ENCODE measurements at regions not wholly inside any gene's neighbourhood (a gene's known extent, or its start where the extent isn't known, plus 50 kb on each side); places are given as distances from the start of the nearest gene placed in this dataset.

GRCh38 chr12:58648176-58648575, 272.1 kb downstream of the LRIG3 start:
- H3K4me2 ChIP-seq (ENCODE audit: low read depth, low read length), result no peak overlapping the region; the same call in 1 of the 2 replicates
- no peak overlapping the region for H3K56ac ChIP-seq (ENCODE audit: extremely low read depth, insufficient read depth, low read length)
- H3K79me1 ChIP-seq (ENCODE audit: low read depth in 1 of 2, low read length in 2 of 2), result no peaks in the 10 kb centered on the region
- H3K4me3 ChIP-seq (ENCODE audit: insufficient read depth, low read depth, low read length), result no peak overlapping the region
- dilution Hi-C loops (cut with HindIII; ENCODE audit: low sequenced_read_pairs, unreplicated experiment), result no loop called here
- no CpG with 5 or more reads among the region's 4 CpGs for WGBS, 2 experiments (ENCODE audit: extremely low coverage in 2 of 2, insufficient read length in 1 of 2)
- TF ChIP-seq CEBPB (IDR thresholded peaks at IDR 0.05; ENCODE audit: low read depth, low read length), result no peak
- TF ChIP-seq, protein P1, sequence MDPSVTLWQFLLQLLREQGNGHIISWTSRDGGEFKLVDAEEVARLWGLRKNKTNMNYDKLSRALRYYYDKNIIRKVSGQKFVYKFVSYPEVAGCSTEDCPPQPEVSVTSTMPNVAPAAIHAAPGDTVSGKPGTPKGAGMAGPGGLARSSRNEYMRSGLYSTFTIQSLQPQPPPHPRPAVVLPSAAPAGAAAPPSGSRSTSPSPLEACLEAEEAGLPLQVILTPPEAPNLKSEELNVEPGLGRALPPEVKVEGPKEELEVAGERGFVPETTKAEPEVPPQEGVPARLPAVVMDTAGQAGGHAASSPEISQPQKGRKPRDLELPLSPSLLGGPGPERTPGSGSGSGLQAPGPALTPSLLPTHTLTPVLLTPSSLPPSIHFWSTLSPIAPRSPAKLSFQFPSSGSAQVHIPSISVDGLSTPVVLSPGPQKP (IDR thresholded peaks at IDR 0.05; ENCODE audit: borderline replicate concordance, low read depth, low read length), result no peak
- TF ChIP-seq RAD21 (IDR thresholded peaks at IDR 0.05; ENCODE audit: low read length), result no peak
- TF ChIP-seq MXI1 (IDR thresholded peaks at IDR 0.05; ENCODE audit: borderline replicate concordance, low read depth, low read length), result no peak
- no peak for TF ChIP-seq USF2 (IDR thresholded peaks at IDR 0.05; ENCODE audit: low read depth, low read length)
- TF ChIP-seq SMC3 (IDR thresholded peaks at IDR 0.05; ENCODE audit: low read depth, low read length), result no peak
- TF ChIP-seq BHLHE40 (IDR thresholded peaks at IDR 0.05; ENCODE audit: low read depth, low read length), result no peak
- no peak for TF ChIP-seq NFE2L2 (IDR thresholded peaks at IDR 0.05; ENCODE audit: low read depth, low read length)
- no peak for TF ChIP-seq FOS (IDR thresholded peaks at IDR 0.05; ENCODE audit: low read depth, low read length)
- no peak for TF ChIP-seq MAZ (IDR thresholded peaks at IDR 0.05; ENCODE audit: borderline replicate concordance, low read depth, low read length)
- ChIA-PET CTCF (interaction anchor here (1.1 kb wide), 1 partner anchor 9 kb away, joined by 5 read pairs; no protein-coding TSS in a partner anchor), POLR2A (ENCODE audit: unreplicated experiment) (no interaction called here)
- H2BK5ac ChIP-seq (ENCODE audit: low read depth, low read length, poor library complexity, severe bottlenecking), result peak overlapping the region; percentile 3
- no peak overlapping the region for H2AK9ac ChIP-seq (replicated peaks; ENCODE audit: low read depth, low read length, poor library complexity)
- no peak overlapping the region for H2BK15ac ChIP-seq (ENCODE audit: low read depth, low read length)
- H3K23ac ChIP-seq (ENCODE audit: low read depth, low read length), result no peak overlapping the region
- in situ Hi-C loops (cut with MboI; ENCODE audit: low sequenced_read_pairs), result no loop called here
- peak overlapping the region; percentile 75 for H2AFZ ChIP-seq (replicated peaks; ENCODE audit: low read length, poor library complexity)
- peak overlapping the region; percentile 13; the same call in 1 of the 2 replicates for H4K5ac ChIP-seq (ENCODE audit: low read depth, low read length)
- ATAC-seq (ENCODE audit: low read depth), result peak; percentile 21; the same call in 1 of the 2 replicates
- 0 out of 2 replicates have a peak overlapping the region, but pooled peaks have one; percentile 31 for H3K14ac ChIP-seq (replicated peaks; ENCODE audit: low read depth, low read length)
- H4K8ac ChIP-seq (ENCODE audit: low read depth in 2 of 2, low read length in 2 of 2), result peak overlapping the region; percentile 15 to 68; a peak in 1 of 4 replicates
- H2BK120ac ChIP-seq (ENCODE audit: low read depth, low read length), result 0 out of 2 replicates have a peak overlapping the region, but pooled peaks have one; percentile 12
- no peaks in the 10 kb centered on the region for H3K36me3 ChIP-seq (ENCODE audit: control insufficient read depth, insufficient read depth, low read length)
- intact Hi-C loops (cut with micrococcal nuclease), result no loop called here
- H3K9me3 ChIP-seq (ENCODE audit: control insufficient read depth, insufficient read depth, low read length), result no peaks in the 10 kb centered on the region
- no TSS peak for BruUV-seq (replicated peaks)
- DNase-seq, result no peak
- H2AK5ac ChIP-seq (ENCODE audit: low read depth, low read length), result peak overlapping the region; percentile 64; the same call in 1 of the 2 replicates
- no peaks in the 10 kb centered on the region for H3K9me1 ChIP-seq (ENCODE audit: insufficient read depth, low read length)
- no peak overlapping the region for H4K91ac ChIP-seq (ENCODE audit: insufficient read depth, low read depth, low read length)
- H3K4me1 ChIP-seq (ENCODE audit: control insufficient read depth, insufficient read depth, low read length), result peaks cover 3% of the 10 kb centered on the region
- no peaks in the 10 kb centered on the region for H3K27me3 ChIP-seq (ENCODE audit: control insufficient read depth, insufficient read depth, low read length)
- H3K4ac ChIP-seq (ENCODE audit: low read depth, low read length), result peak overlapping the region; percentile 64
- H3K27ac ChIP-seq (ENCODE audit: insufficient read depth, low read length), result peak overlapping the region; percentile 36; the same call in 1 of the 2 replicates
- H4K20me1 ChIP-seq (ENCODE audit: insufficient read depth, low read length), result no peaks in the 10 kb centered on the region
- peak overlapping the region; percentile 20; the same call in 1 of the 2 replicates for H2BK20ac ChIP-seq (ENCODE audit: low read depth, low read length)
- no peak overlapping the region for H3K9ac ChIP-seq (ENCODE audit: low read depth, low read length)
- peak overlapping the region; percentile 16 for H3K18ac ChIP-seq (ENCODE audit: low read depth, low read length)
